OCI-LY7 (cell line): ENCODE measurements at regions not wholly inside any gene's neighbourhood (a gene's known extent, or its start where the extent isn't known, plus 50 kb on each side); places are given as distances from the start of the nearest gene placed in this dataset.

Experiments
- CTCF ChIP-seq: fragments of 200-600 bp; sonication (generic); conservative IDR thresholded peaks from 2 replicates; pipeline ENCODE4 v1.5.1; 2014; ENCODE audit warnings: mild to moderate bottlenecking, antibody characterized with exemption, low read length, moderate library complexity, mixed read lengths
- EZH2phosphoT487 ChIP-seq: fragments of 200-600 bp; sonication (generic); IDR thresholded peaks from 2 replicates; pipeline ENCODE4 v1.6.1; 2018; ENCODE audit warnings: low read depth, borderline replicate concordance, mild to moderate bottlenecking, mixed run types, antibody characterized with exemption, low read length, moderate library complexity, mixed read lengths

GRCh38 chr6:117078624-117079023 is 186.7 kb upstream of the VGLL2 start:
- TF ChIP-seq CTCF (no peak), EZH2phosphoT487 (no peak)
